Astrocyte of the spinal cord (primary cell): ENCODE measurements at regions not wholly inside any gene's neighbourhood (a gene's known extent, or its start where the extent isn't known, plus 50 kb on each side); places are given as distances from the start of the nearest gene placed in this dataset.
A peak's percentile ranks its signal among the peaks of the same experiment; 100 is the strongest.
"Not testable (repeated sequence)": the region's sequence is repeated elsewhere in the genome, so short reads cannot be mapped to it uniquely, and the experiment has no call there.

Source experiments
- DNase-seq: peaks from one replicate; pipeline ENCODE4 v3.0.0; 2011; ENCODE audit warnings: low read depth, low spot score
- H3K4me3 ChIP-seq: 2 replicates; pipeline ENCODE4 v1.5.1; 2011; ENCODE audit warnings: low read depth, mild to moderate bottlenecking, low read length, moderate library complexity
- CTCF ChIP-seq: IDR thresholded peaks from 2 replicates; pipeline ENCODE4 v1.5.1; 2012; ENCODE audit warnings: low read depth, mild to moderate bottlenecking, low read length, inconsistent platforms
- in situ Hi-C: cut with HindIII; loops from 2 replicates; pipeline ENCODE4 v1.10.0; 2017; ENCODE audit warnings: low sequenced_read_pairs

- no peak for DNase-seq
- TF ChIP-seq CTCF, result no peak
- no peak overlapping the region for H3K4me3 ChIP-seq
- in situ Hi-C loops, result no loop called here
Measured at GRCh38 chr9:97110696-97111095, 71.8 kb upstream of the CTSV start.

GRCh38 chr9:97109194-97109811, 70.4 kb upstream of the CTSV start:
- H3K4me3 ChIP-seq, result no peak overlapping the region
- in situ Hi-C loops, result no loop called here
- DNase-seq, result peak; percentile 23
- peak; percentile 46 for TF ChIP-seq CTCF

- in situ Hi-C loops, DNase-seq, H3K4me3 ChIP-seq: not testable (repeated sequence)
Measured at GRCh38 chr9:97105220-97105619, 66.3 kb upstream of the CTSV start.

- in situ Hi-C loops, DNase-seq, H3K4me3 ChIP-seq: not testable (repeated sequence)
Measured at GRCh38 chr9:97103613-97104383, 64.9 kb upstream of the CTSV start.

GRCh38 chr9:97099540-97099939, 60.6 kb upstream of the CTSV start:
- DNase-seq, in situ Hi-C loops, H3K4me3 ChIP-seq: not testable (repeated sequence)

GRCh38 chr9:97096793-97097192, 57.9 kb upstream of the CTSV start:
- no peak overlapping the region for H3K4me3 ChIP-seq
- in situ Hi-C loops, result no loop called here
- no peak for TF ChIP-seq CTCF
- DNase-seq, result no peak

GRCh38 chr9:97089361-97089760, 50.4 kb upstream of the CTSV start:
- H3K4me3 ChIP-seq, in situ Hi-C loops, DNase-seq: not testable (repeated sequence)
